ENCODE measurements at regions not wholly inside any gene's neighbourhood (a gene's known extent, or its start where the extent isn't known, plus 50 kb on each side); places are given as distances from the start of the nearest gene placed in this dataset.

- H3K27me3 ChIP-seq (ENCODE audit: control insufficient read depth in 2 of 2, insufficient read depth in 2 of 2, low read length in 2 of 2) = peaks cover 13 to 19% of the 10 kb centered on the region in 2 experiments
- no peak for DNase-seq (ENCODE audit: low read depth, low spot score)
- no peaks in the 10 kb centered on the region for H3K36me3 ChIP-seq (ENCODE audit: control insufficient read depth in 2 of 2, extremely low read depth in 1 of 2, insufficient read depth in 2 of 2, low read length in 2 of 2)
- H3K9me3 ChIP-seq (replicated peaks; ENCODE audit: control insufficient read depth, insufficient read depth, low read length) = no peaks in the 10 kb centered on the region
- no peaks in the 10 kb centered on the region for H3K9me1 ChIP-seq (replicated peaks; ENCODE audit: control insufficient read depth, extremely low read depth, insufficient read depth, low read length)
- no peak overlapping the region for H3K4me2 ChIP-seq (ENCODE audit: insufficient read depth, low read length)
- H3K79me2 ChIP-seq (ENCODE audit: control insufficient read depth, insufficient read depth, low read length) = no peaks in the 10 kb centered on the region
- ChIA-PET CTCF (interaction anchor here (1.0 kb wide), 1 partner anchor 39 kb away, joined by 3 read pairs; no protein-coding TSS in a partner anchor), POLR2A (no interaction called here)
- H2AFZ ChIP-seq (ENCODE audit: low read depth, low read length) = no peak overlapping the region
- H4K20me1 ChIP-seq (replicated peaks; ENCODE audit: control insufficient read depth, extremely low read depth, insufficient read depth, low read length) = no peaks in the 10 kb centered on the region
- no peak overlapping the region for H3K27ac ChIP-seq (ENCODE audit: insufficient read depth, low read depth, low read length)
- H3K9ac ChIP-seq (replicated peaks; ENCODE audit: extremely low read depth, insufficient read depth, low read length) = no peak overlapping the region
- no peaks in the 10 kb centered on the region for H3K4me1 ChIP-seq (ENCODE audit: control insufficient read depth, extremely low read depth, insufficient read depth, low read length)
- BruUV-seq (replicated peaks) = no TSS peak
- no peak overlapping the region for H3K4me3 ChIP-seq (replicated peaks in 1 of 3; ENCODE audit: insufficient read depth in 1 of 3, low read depth in 1 of 3, low read length in 3 of 3)
- intact Hi-C loops (cut with micrococcal nuclease) (no loop called here), dilution Hi-C loops (cut with MboI; ENCODE audit: extremely low pct_ligation_motif_present, low sequenced_read_pairs) (no loop called here)
- TF ChIP-seq MYC (IDR thresholded peaks at IDR 0.05; ENCODE audit: low read depth, low read length) = no peak
- no peak for TF ChIP-seq GATA2 (IDR thresholded peaks at IDR 0.05; ENCODE audit: insufficient read depth, insufficient read length, low read depth, low read length)
- no peak for TF ChIP-seq MAX (IDR thresholded peaks at IDR 0.05; ENCODE audit: insufficient read depth, insufficient read length)
- TF ChIP-seq JUN (IDR thresholded peaks at IDR 0.05; ENCODE audit: borderline replicate concordance, insufficient read depth, insufficient read length, low read depth) = no peak
- TF ChIP-seq POLR2A (IDR thresholded peaks at IDR 0.05; ENCODE audit: low read depth, low read length) = no peak
- TF ChIP-seq CTCF (IDR thresholded peaks at IDR 0.05; ENCODE audit: extremely low read depth in 1 of 2, insufficient read depth in 1 of 2, low read depth in 1 of 2, low read length in 2 of 2) = no peak
- TF ChIP-seq FOS (IDR thresholded peaks at IDR 0.05; ENCODE audit: borderline replicate concordance, insufficient read depth, low read length) = no peak
- no peak for TF ChIP-seq POLR2AphosphoS5 (IDR thresholded peaks at IDR 0.05; ENCODE audit: insufficient read depth, low read depth, low read length)
- no peak for TF ChIP-seq EZH2 (IDR thresholded peaks at IDR 0.05; ENCODE audit: borderline replicate concordance, low read depth, low read length, severe bottlenecking)
- no peak for FAIRE-seq
Observed at GRCh38 chr5:61687371-61687770, 355.3 kb downstream of the ZSWIM6 start.
